Loucy (cell line): ENCODE measurements at regions not wholly inside any gene's neighbourhood (a gene's known extent, or its start where the extent isn't known, plus 50 kb on each side); places are given as distances from the start of the nearest gene placed in this dataset.

ENCODE experiments used
- H2AFZ ChIP-seq: fragments of 200-600 bp; sonication (generic); 2 replicates; pipeline ENCODE4 v1.6.0; 2016; ENCODE audit warnings: antibody characterized with exemption, mild to moderate bottlenecking, low read length, moderate library complexity
- H3F3A ChIP-seq: fragments of 200-600 bp; 2 replicates; pipeline ENCODE4 v1.6.0; 2016; ENCODE audit warnings: antibody characterized with exemption, low read depth, mild to moderate bottlenecking
- H3K27me3 ChIP-seq: fragments of 200-600 bp; sonication (generic); 2 replicates; pipeline ENCODE4 v1.6.1; 2014; ENCODE audit warnings: low read length, mild to moderate bottlenecking; ENCODE audit not compliant: insufficient read depth, poor library complexity, severe bottlenecking
- H3K36me3 ChIP-seq: fragments of 200-600 bp; sonication (generic); 2 replicates; pipeline ENCODE4 v1.6.1; 2016; ENCODE audit warnings: low read length; ENCODE audit not compliant: insufficient read depth
- H3K4me1 ChIP-seq: fragments of 200-600 bp; sonication (generic); 2 replicates; pipeline ENCODE4 v1.5.1; 2014; ENCODE audit warnings: low read length, mild to moderate bottlenecking; ENCODE audit not compliant: insufficient read depth, poor library complexity, severe bottlenecking
- H3K4me2 ChIP-seq: fragments of 200-600 bp; sonication (generic); 2 replicates; pipeline ENCODE4 v1.6.0; 2014; ENCODE audit warnings: antibody characterized with exemption, low read length, low read depth, mild to moderate bottlenecking; ENCODE audit not compliant: poor library complexity, severe bottlenecking
- H3K4me3 ChIP-seq: fragments of 200-600 bp; sonication (generic); 2 replicates; pipeline ENCODE4 v1.5.1; 2014; ENCODE audit warnings: low read length, mild to moderate bottlenecking, mixed read lengths; ENCODE audit not compliant: poor library complexity, severe bottlenecking
- H3K79me2 ChIP-seq: fragments of 200-600 bp; sonication (generic); 2 replicates; pipeline ENCODE4 v1.6.1; 2014; ENCODE audit warnings: low read length; ENCODE audit not compliant: insufficient read depth
- H3K9ac ChIP-seq: fragments of 200-600 bp; sonication (generic); 2 replicates; pipeline ENCODE4 v1.6.0; 2014; ENCODE audit warnings: mild to moderate bottlenecking, low read depth, low read length, moderate library complexity; ENCODE audit not compliant: poor library complexity, severe bottlenecking
- H3K9me2 ChIP-seq: fragments of 200-600 bp; sonication (generic); replicated peaks from 2 replicates; pipeline ENCODE4 v1.6.1; 2016; ENCODE audit warnings: low read depth, low read length, mixed read lengths
- H3K9me3 ChIP-seq: fragments of 200-600 bp; sonication (generic); 2 replicates; pipeline ENCODE4 v1.6.1; 2014; ENCODE audit warnings: mild to moderate bottlenecking, antibody characterized with exemption, low read length, low read depth; ENCODE audit not compliant: insufficient read depth
- H4K20me1 ChIP-seq: fragments of 200-600 bp; sonication (generic); 2 replicates; pipeline ENCODE4 v1.6.0; 2014; ENCODE audit warnings: antibody characterized with exemption, low read length, mild to moderate bottlenecking; ENCODE audit not compliant: insufficient read depth, poor library complexity, severe bottlenecking
- CTCF ChIP-seq: fragments of 200-600 bp; sonication (generic); conservative IDR thresholded peaks from 2 replicates; pipeline ENCODE4 v1.5.1; 2014; ENCODE audit warnings: mild to moderate bottlenecking, antibody characterized with exemption, low read length
- EZH2phosphoT487 ChIP-seq: fragments of 200-600 bp; IDR thresholded peaks from 2 replicates; pipeline ENCODE4 v1.6.1; 2018; ENCODE audit warnings: antibody characterized with exemption, mild to moderate bottlenecking, moderate library complexity, borderline replicate concordance

- H3K27me3 ChIP-seq = no peaks in the 10 kb centered on the region
- no peaks in the 10 kb centered on the region; the same call in 1 of the 2 replicates for H3K9me3 ChIP-seq
- H3K4me1 ChIP-seq = no peaks in the 10 kb centered on the region
- H3K36me3 ChIP-seq = no peaks in the 10 kb centered on the region
- no peak overlapping the region for H3K9ac ChIP-seq
- H3K9me2 ChIP-seq = no peaks in the 10 kb centered on the region
- H3K4me2 ChIP-seq = no peak overlapping the region
- no peak overlapping the region for H2AFZ ChIP-seq
- H3F3A ChIP-seq = no peaks in the 10 kb centered on the region
- TF ChIP-seq CTCF (no peak), EZH2phosphoT487 (no peak)
- no peak overlapping the region for H3K4me3 ChIP-seq
- no peaks in the 10 kb centered on the region for H3K79me2 ChIP-seq
- H4K20me1 ChIP-seq = no peaks in the 10 kb centered on the region
Observed at GRCh38 chr14:27642251-27642866, 1044.5 kb upstream of the NOVA1 start.

- Histone ChIP-seq H3K4me2 (no peak overlapping the region), H3K9me3 (no peaks in the 10 kb centered on the region), H3K36me3 (no peaks in the 10 kb centered on the region), H3K9me2 (no peaks in the 10 kb centered on the region), H2AFZ (no peak overlapping the region), H3K4me3 (no peak overlapping the region), H3K79me2 (no peaks in the 10 kb centered on the region), H4K20me1 (no peaks in the 10 kb centered on the region), H3K27me3 (no peaks in the 10 kb centered on the region), H3K4me1 (no peaks in the 10 kb centered on the region), H3F3A (no peaks in the 10 kb centered on the region), H3K9ac (no peak overlapping the region)
- no peak for TF ChIP-seq CTCF
- no peak for TF ChIP-seq EZH2phosphoT487
Observed at GRCh38 chr14:27660683-27661082, 1062.8 kb upstream of the NOVA1 start.

GRCh38 chr14:27668531-27668930, 1070.7 kb upstream of the NOVA1 start:
- H3K27me3 ChIP-seq = no peaks in the 10 kb centered on the region
- H3K36me3 ChIP-seq = no peaks in the 10 kb centered on the region
- TF ChIP-seq EZH2phosphoT487 = no peak
- H3K4me2 ChIP-seq = no peak overlapping the region
- H3K9ac ChIP-seq = no peak overlapping the region
- no peak overlapping the region for H3K4me3 ChIP-seq
- no peaks in the 10 kb centered on the region for H3K79me2 ChIP-seq
- no peaks in the 10 kb centered on the region for H3K9me3 ChIP-seq
- H3K9me2 ChIP-seq = no peaks in the 10 kb centered on the region
- H3F3A ChIP-seq = no peaks in the 10 kb centered on the region
- no peak overlapping the region for H2AFZ ChIP-seq
- no peaks in the 10 kb centered on the region for H4K20me1 ChIP-seq
- no peaks in the 10 kb centered on the region for H3K4me1 ChIP-seq

- no peaks in the 10 kb centered on the region for H3F3A ChIP-seq
- H3K36me3 ChIP-seq = no peaks in the 10 kb centered on the region
- no peak overlapping the region for H3K4me3 ChIP-seq
Observed at GRCh38 chr14:27672047-27672446, 1074.2 kb upstream of the NOVA1 start.

More at GRCh38 chr14:27672047-27672446, 1074.2 kb upstream of the NOVA1 start:
- Histone ChIP-seq H3K4me1 (no peaks in the 10 kb centered on the region), H3K9me2 (no peaks in the 10 kb centered on the region), H3K79me2 (no peaks in the 10 kb centered on the region), H3K9me3 (no peaks in the 10 kb centered on the region), H2AFZ (no peak overlapping the region), H3K9ac (no peak overlapping the region), H3K4me2 (no peak overlapping the region), H3K27me3 (no peaks in the 10 kb centered on the region), H4K20me1 (no peaks in the 10 kb centered on the region)
- no peak for TF ChIP-seq CTCF
- no peak for TF ChIP-seq EZH2phosphoT487
